HepG2 (cell line): ENCODE measurements at regions not wholly inside any gene's neighbourhood (a gene's known extent, or its start where the extent isn't known, plus 50 kb on each side); places are given as distances from the start of the nearest gene placed in this dataset.

Experiments
- AHDC1 ChIP-seq: sonication (generic); formaldehyde crosslinking; IDR thresholded peaks from 2 replicates; pipeline ENCODE4 v1.5.1; 2020; ENCODE audit warnings: mild to moderate bottlenecking, missing genetic modification reagents, borderline replicate concordance
- ERF ChIP-seq: IDR thresholded peaks from 2 replicates; pipeline ENCODE4 v1.6.1; 2018; ENCODE audit warnings: missing biosample characterization, missing genetic modification reagents
- KAT8 ChIP-seq: IDR thresholded peaks from 2 replicates; pipeline ENCODE4 v1.6.1; 2016; ENCODE audit warnings: missing genetic modification reagents, missing compliant biosample characterization
- SNAPC5 ChIP-seq: sonication (generic); formaldehyde crosslinking; IDR thresholded peaks from 2 replicates; pipeline ENCODE4 v1.8.1; 2023; ENCODE audit warnings: mild to moderate bottlenecking, missing genetic modification reagents, borderline replicate concordance
- ZBTB44 ChIP-seq: sonication (generic); formaldehyde crosslinking; IDR thresholded peaks from 2 replicates; pipeline ENCODE4 v1.4.0; 2020; ENCODE audit warnings: missing genetic modification reagents
- ZFP91 ChIP-seq: sonication (generic); formaldehyde crosslinking; IDR thresholded peaks from 2 replicates; pipeline ENCODE4 v1.9.0; 2022; ENCODE audit warnings: missing genetic modification reagents, mild to moderate bottlenecking, borderline replicate concordance
- ZNF318 ChIP-seq: sonication (generic); formaldehyde crosslinking; IDR thresholded peaks from 2 replicates; pipeline ENCODE4 v1.4.0; 2020; ENCODE audit warnings: mild to moderate bottlenecking, missing genetic modification reagents
- ZNF343 ChIP-seq: sonication (generic); formaldehyde crosslinking; IDR thresholded peaks from 2 replicates; pipeline ENCODE4 v1.4.0; 2020; ENCODE audit warnings: mild to moderate bottlenecking, missing genetic modification reagents
- ZNF547 ChIP-seq: sonication (generic); formaldehyde crosslinking; IDR thresholded peaks from 2 replicates; pipeline ENCODE4 v1.5.1; 2020; ENCODE audit warnings: mild to moderate bottlenecking, missing genetic modification reagents

- TF ChIP-seq ZNF318 (CRISPR knock-in tag) = no peak
- peak; percentile 53; the same call in 1 of the 2 replicates for TF ChIP-seq ZNF547 (CRISPR knock-in tag)
- 0 out of 2 replicates have a peak, but pooled peaks have one; percentile 33 for TF ChIP-seq SNAPC5
- peak; percentile 75; the same call in 1 of the 2 replicates for TF ChIP-seq KAT8 (CRISPR knock-in tag)
- peak; percentile 55; the same call in 1 of the 2 replicates for TF ChIP-seq ZNF343 (CRISPR knock-in tag)
- TF ChIP-seq ERF = peak; percentile 72
- TF ChIP-seq ZFP91 (CRISPR knock-in tag) = peak; percentile 58; the same call in 1 of the 2 replicates
- TF ChIP-seq ZBTB44 (CRISPR knock-in tag) = peak; percentile 90
- TF ChIP-seq AHDC1 (CRISPR knock-in tag) = peak; percentile 91
Observed at GRCh38 chr6:1227935-1228753, 83.8 kb upstream of the FOXQ1 start (continued).
